ENCODE measurements at regions not wholly inside any gene's neighbourhood (a gene's known extent, or its start where the extent isn't known, plus 50 kb on each side); places are given as distances from the start of the nearest gene placed in this dataset.

DNA sequence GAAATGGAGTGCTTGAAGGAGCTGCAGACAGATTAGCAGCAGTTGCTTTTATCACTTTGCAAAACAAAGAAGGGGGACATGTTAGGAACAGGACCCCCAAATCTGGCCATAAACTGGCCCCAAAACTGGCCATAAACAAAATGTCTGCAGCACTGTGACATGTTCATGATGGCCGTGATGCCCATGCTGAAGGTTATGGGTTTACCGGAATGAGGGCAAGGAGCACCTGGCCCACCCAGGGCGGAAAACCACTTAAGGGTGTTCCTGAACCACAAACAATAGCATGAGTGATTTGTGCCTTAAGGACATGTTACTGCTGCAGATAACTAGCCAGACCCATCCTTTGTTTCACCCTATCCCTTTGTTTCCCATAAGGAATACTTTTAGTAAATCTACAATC, 79.6 kb upstream of the GC start:
- no peak for TF ChIP-seq JUND (IDR thresholded peaks at IDR 0.05)
- no peak for TF ChIP-seq EZH2phosphoT487 (IDR thresholded peaks at IDR 0.05; ENCODE audit: borderline replicate concordance)
- no peak for TF ChIP-seq SP1 (IDR thresholded peaks at IDR 0.05; ENCODE audit: low read depth)
- no peak for TF ChIP-seq SIN3A (IDR thresholded peaks at IDR 0.05; ENCODE audit: low read depth)
- TF ChIP-seq, protein P1, sequence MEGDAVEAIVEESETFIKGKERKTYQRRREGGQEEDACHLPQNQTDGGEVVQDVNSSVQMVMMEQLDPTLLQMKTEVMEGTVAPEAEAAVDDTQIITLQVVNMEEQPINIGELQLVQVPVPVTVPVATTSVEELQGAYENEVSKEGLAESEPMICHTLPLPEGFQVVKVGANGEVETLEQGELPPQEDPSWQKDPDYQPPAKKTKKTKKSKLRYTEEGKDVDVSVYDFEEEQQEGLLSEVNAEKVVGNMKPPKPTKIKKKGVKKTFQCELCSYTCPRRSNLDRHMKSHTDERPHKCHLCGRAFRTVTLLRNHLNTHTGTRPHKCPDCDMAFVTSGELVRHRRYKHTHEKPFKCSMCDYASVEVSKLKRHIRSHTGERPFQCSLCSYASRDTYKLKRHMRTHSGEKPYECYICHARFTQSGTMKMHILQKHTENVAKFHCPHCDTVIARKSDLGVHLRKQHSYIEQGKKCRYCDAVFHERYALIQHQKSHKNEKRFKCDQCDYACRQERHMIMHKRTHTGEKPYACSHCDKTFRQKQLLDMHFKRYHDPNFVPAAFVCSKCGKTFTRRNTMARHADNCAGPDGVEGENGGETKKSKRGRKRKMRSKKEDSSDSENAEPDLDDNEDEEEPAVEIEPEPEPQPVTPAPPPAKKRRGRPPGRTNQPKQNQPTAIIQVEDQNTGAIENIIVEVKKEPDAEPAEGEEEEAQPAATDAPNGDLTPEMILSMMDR (IDR thresholded peaks at IDR 0.05 in 2 of 3, conservative IDR thresholded peaks at IDR 0.05 in 1 of 3; ENCODE audit: borderline replicate concordance in 1 of 3, insufficient read depth in 1 of 3, low read depth in 2 of 3, low read length in 2 of 3) = no peak
- TF ChIP-seq FOSL1 (IDR thresholded peaks at IDR 0.05; ENCODE audit: low read depth) = no peak
- TF ChIP-seq POLR2AphosphoS5 (IDR thresholded peaks at IDR 0.05; ENCODE audit: low read depth, low read length) = no peak
- TF ChIP-seq POLR2A (IDR thresholded peaks at IDR 0.05; ENCODE audit: borderline replicate concordance, extremely low read depth, insufficient read depth, insufficient read length) = no peak
- TF ChIP-seq, protein P2, sequence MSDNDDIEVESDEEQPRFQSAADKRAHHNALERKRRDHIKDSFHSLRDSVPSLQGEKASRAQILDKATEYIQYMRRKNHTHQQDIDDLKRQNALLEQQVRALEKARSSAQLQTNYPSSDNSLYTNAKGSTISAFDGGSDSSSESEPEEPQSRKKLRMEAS (IDR thresholded peaks at IDR 0.05) = no peak
- TF ChIP-seq YY1 (IDR thresholded peaks at IDR 0.05; ENCODE audit: extremely low read depth, insufficient replicate concordance, low read depth, low read length) = no peak
- no peak for TF ChIP-seq EZH2 (IDR thresholded peaks at IDR 0.05)
- TF ChIP-seq ZNF274 (IDR thresholded peaks at IDR 0.05; ENCODE audit: low read depth, low read length) = no peak

All from HCT116 (cell line).